H1 (cell line): ENCODE measurements at regions not wholly inside any gene's neighbourhood (a gene's known extent, or its start where the extent isn't known, plus 50 kb on each side); places are given as distances from the start of the nearest gene placed in this dataset.
A peak's percentile ranks its signal among the peaks of the same experiment; 100 is the strongest.

Experiments
- CTCF ChIA-PET: fragments of 300-600 bp; sonication (Branson Sonifier 250); formaldehyde crosslinking; loops from one replicate; lab custom pipeline; 2021; ENCODE audit not compliant: partially characterized antibody; lab: Charles Lee
- POLR2A ChIA-PET: fragments of 300-600 bp; sonication (Branson Sonifier 250); formaldehyde crosslinking; loops from one replicate; lab custom pipeline; 2021; ENCODE audit warnings: inconsistent platforms; ENCODE audit not compliant: partially characterized antibody; lab: Charles Lee
- DNase-seq, 2 experiments: peaks; one replicate each; pipeline versions ENCODE4 v3.0.0 to v3.0.0-alpha.2; 2010 to 2022; ENCODE audit warnings: low spot score in 2 of 2, low read depth in 1 of 2, mixed read lengths in 1 of 2
- FAIRE-seq: peaks from 2 replicates; lab custom pipeline; 2011; peaks lifted over from hg19 to GRCh38; lab: Jason Lieb, UNC
- H2AFZ ChIP-seq: 2 replicates; pipeline ENCODE4 v1.8.1; 2012; ENCODE audit warnings: low read length, inconsistent platforms
- H2AK5ac ChIP-seq: 2 replicates; pipeline ENCODE4 v1.6.1; 2013; ENCODE audit warnings: low read depth, low read length
- H2BK120ac ChIP-seq: replicated peaks from 2 replicates; pipeline ENCODE3; 2013; ENCODE audit warnings: low read depth, low read length, inconsistent platforms
- H2BK12ac ChIP-seq: 2 replicates; pipeline ENCODE4 v1.6.1; 2013; ENCODE audit warnings: low read depth, low read length
- H2BK15ac ChIP-seq: 2 replicates; pipeline ENCODE4 v1.6.1; 2013; ENCODE audit warnings: low read length
- H2BK20ac ChIP-seq: 2 replicates; pipeline ENCODE4 v1.6.1; 2013; ENCODE audit warnings: low read length
- H2BK5ac ChIP-seq: 2 replicates; pipeline ENCODE4 v1.6.1; 2013; ENCODE audit warnings: low read depth, low read length
- H3K14ac ChIP-seq: 2 replicates; pipeline ENCODE4 v1.6.1; 2013; ENCODE audit warnings: inconsistent platforms; ENCODE audit not compliant: insufficient read length
- H3K18ac ChIP-seq: 2 replicates; pipeline ENCODE4 v1.6.1; 2013; ENCODE audit warnings: low read length; ENCODE audit errors: extremely low read depth
- H3K23ac ChIP-seq: 2 replicates; pipeline ENCODE4 v1.6.1; 2013; ENCODE audit warnings: inconsistent platforms; ENCODE audit not compliant: insufficient read length
- H3K23me2 ChIP-seq: 2 replicates; pipeline ENCODE4 v1.6.1; 2013; ENCODE audit warnings: low read depth, low read length
- H3K27ac ChIP-seq: 2 replicates; pipeline ENCODE4 v1.6.1; 2011; ENCODE audit warnings: low read depth, low read length, inconsistent platforms
- H3K27me3 ChIP-seq, 4 experiments: replicated peaks in 1 of 4; 1 replicate in 1 of 4; 2 replicates in 3 of 4; pipeline versions ENCODE4 v1.6.1 to v1.8.1; 2011 to 2013; ENCODE audit warnings: low read length in 3 of 4, mild to moderate bottlenecking in 3 of 4, inconsistent platforms in 2 of 4, mixed read lengths in 2 of 4, moderate library complexity in 1 of 4; ENCODE audit not compliant: control insufficient read depth in 3 of 4, insufficient read depth in 3 of 4; ENCODE audit errors: extremely low read depth in 1 of 4
- H3K36me3 ChIP-seq, 4 experiments: 2 replicates each; pipeline versions ENCODE4 v1.6.1 to v1.8.1; 2011 to 2013; ENCODE audit warnings: mild to moderate bottlenecking in 4 of 4, low read length in 3 of 4, moderate library complexity in 2 of 4, control low read depth in 1 of 4, inconsistent platforms in 1 of 4; ENCODE audit not compliant: insufficient read depth in 4 of 4, control insufficient read depth in 2 of 4
- H3K4ac ChIP-seq: replicated peaks from 2 replicates; pipeline ENCODE3; 2013; ENCODE audit warnings: low read length, low read depth, mixed read lengths, inconsistent platforms; ENCODE audit not compliant: insufficient read length
- H3K4me1 ChIP-seq, 4 experiments: replicated peaks in 1 of 4; 1 replicate in 1 of 4; 2 replicates in 3 of 4; pipeline versions ENCODE4 v1.6.1 to v1.8.1; 2011 to 2013; ENCODE audit warnings: low read length in 3 of 4, inconsistent platforms in 2 of 4, mixed read lengths in 1 of 4; ENCODE audit not compliant: insufficient read depth in 4 of 4, control insufficient read depth in 3 of 4
- H3K4me2 ChIP-seq, 2 experiments: 2 replicates each; pipeline versions ENCODE4 v1.6.1 to v1.8.1; 2011 to 2013; ENCODE audit warnings: low read depth in 2 of 2, low read length in 2 of 2, control low read depth in 1 of 2, inconsistent platforms in 1 of 2, mild to moderate bottlenecking in 1 of 2; ENCODE audit not compliant: insufficient read depth in 1 of 2
- H3K4me3 ChIP-seq, 4 experiments: fragments of 200-600, 300-600 bp in 1 of 4; sonication (generic), shearing (Covaris generic), sonication (Bioruptor Twin) in 1 of 4; 2 replicates each; pipeline versions ENCODE4 v1.5.1 to v1.8.1; 2011 to 2016; ENCODE audit warnings: low read length in 4 of 4, low read depth in 3 of 4, control low read depth in 2 of 4, inconsistent platforms in 2 of 4, mild to moderate bottlenecking in 2 of 4, mixed read lengths in 1 of 4, moderate library complexity in 1 of 4; ENCODE audit not compliant: insufficient read depth in 2 of 4; ENCODE audit errors: extremely low read depth in 1 of 4
- H3K56ac ChIP-seq: replicated peaks from 2 replicates; pipeline ENCODE3; 2013; ENCODE audit warnings: low read depth, mild to moderate bottlenecking, mixed read lengths, low read length, inconsistent platforms; ENCODE audit not compliant: insufficient read length
- H3K79me1 ChIP-seq: 2 replicates; pipeline ENCODE4 v1.6.1; 2013; ENCODE audit warnings: low read depth, low read length, control low read depth
- H3K79me2 ChIP-seq, 2 experiments: 2 replicates each; pipeline versions ENCODE4 v1.6.1 to v1.8.1; 2012 to 2013; ENCODE audit warnings: low read length in 2 of 2, mild to moderate bottlenecking in 2 of 2, inconsistent platforms in 1 of 2; ENCODE audit not compliant: insufficient read depth in 2 of 2, control insufficient read depth in 1 of 2
- H3K9ac ChIP-seq, 4 experiments: replicated peaks in 1 of 4; 1 replicate in 1 of 4; 2 replicates in 3 of 4; pipeline versions ENCODE4 v1.6.1 to v1.8.1; 2011 to 2013; ENCODE audit warnings: low read depth in 3 of 4, low read length in 3 of 4, control low read depth in 2 of 4, mild to moderate bottlenecking in 2 of 4, moderate library complexity in 2 of 4, inconsistent platforms in 1 of 4; ENCODE audit errors: extremely low read depth in 1 of 4
- H3K9me3 ChIP-seq, 2 experiments: 2 replicates each; pipeline versions ENCODE4 v1.6.1 to v1.8.1; 2012 to 2013; ENCODE audit warnings: mild to moderate bottlenecking in 2 of 2, moderate library complexity in 2 of 2, control low read depth in 1 of 2, inconsistent platforms in 1 of 2, low read depth in 1 of 2, low read length in 1 of 2, mixed read lengths in 1 of 2; ENCODE audit not compliant: insufficient read depth in 2 of 2
- H4K20me1 ChIP-seq, 2 experiments: replicated peaks in 1 of 2; 2 replicates each; pipeline versions ENCODE3 to v1.8.1; 2011 to 2013; ENCODE audit warnings: inconsistent platforms in 2 of 2, low read length in 2 of 2, mild to moderate bottlenecking in 1 of 2; ENCODE audit not compliant: insufficient read depth in 2 of 2, control insufficient read depth in 1 of 2
- H4K5ac ChIP-seq: 2 replicates; pipeline ENCODE4 v1.6.1; 2013; ENCODE audit warnings: low read length, low read depth, mixed read lengths, inconsistent platforms; ENCODE audit not compliant: insufficient read length
- H4K8ac ChIP-seq: 2 replicates; pipeline ENCODE4 v1.8.0; 2013; ENCODE audit warnings: mild to moderate bottlenecking, moderate library complexity, low read length, inconsistent platforms; ENCODE audit not compliant: insufficient read depth; ENCODE audit errors: extremely low read depth
- H4K91ac ChIP-seq: replicated peaks from 2 replicates; pipeline ENCODE3; 2013; ENCODE audit warnings: low read length, mixed read lengths, inconsistent platforms; ENCODE audit not compliant: insufficient read length
- SIX5 ChIP-seq: IDR thresholded peaks from 2 replicates; pipeline ENCODE4 v1.6.1; 2011; ENCODE audit warnings: mild to moderate bottlenecking, low read depth, low read length
- TEAD4 ChIP-seq: IDR thresholded peaks from 2 replicates; pipeline ENCODE4 v1.6.1; 2012; ENCODE audit warnings: low read depth, low read length, inconsistent platforms, mixed read lengths
- WGBS, 2 experiments: shearing (Covaris generic) in 1 of 2; methylation state at CpG; one replicate each; pipeline versions ENCODE4 v1.1.6 to v1.1.7; 2013 to 2015; ENCODE audit warnings: low lambda C conversion rate in 2 of 2, mixed read lengths in 2 of 2, inconsistent platforms in 1 of 2, low coverage in 1 of 2, missing lambda C conversion rate in 1 of 2; ENCODE audit not compliant: insufficient replicate concordance in 2 of 2, insufficient coverage in 1 of 2, insufficient read length in 1 of 2; ENCODE audit errors: extremely low coverage in 1 of 2, missing lambda C conversion rate in 1 of 2; 5-methylcytosine and 5-hydroxymethylcytosine counted together

DNA sequence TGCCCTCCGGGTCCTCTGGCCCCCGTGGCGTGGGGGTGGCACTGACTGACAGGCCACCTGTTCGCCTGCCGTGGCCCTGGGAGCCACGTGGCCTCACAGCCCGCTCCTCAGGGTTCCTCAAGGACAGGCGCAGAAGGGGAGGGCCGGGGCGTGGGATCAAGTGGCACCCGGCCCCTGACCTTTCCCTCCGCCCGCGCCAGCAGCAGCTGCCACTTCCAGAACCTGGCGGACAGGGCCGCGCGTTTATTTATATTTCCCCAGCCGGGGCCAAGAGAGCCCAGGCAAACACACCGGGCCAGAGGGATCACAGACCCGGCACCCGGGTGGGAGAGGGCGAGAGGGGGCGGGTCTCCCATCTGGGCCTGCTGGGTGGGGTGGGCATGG lies 92.6 kb downstream of the RFLNA start:
- TF ChIP-seq SIX5 (no peak), TEAD4 (no peak)
- Histone ChIP-seq H3K36me3 (peaks cover 2 to 15% (median 6%) of the 10 kb centered on the region in 4 experiments; a peak in 5 of 8 replicates), H3K4me2 (no peak overlapping the region), H3K18ac (no peak overlapping the region; the same call in 1 of the 2 replicates), H4K8ac (peak overlapping the region; percentile 75; the same call in 1 of the 2 replicates), H3K9me3 (no peaks in the 10 kb centered on the region), H3K79me2 (no peaks in the 10 kb centered on the region), H3K14ac (no peak overlapping the region), H3K79me1 (no peaks in the 10 kb centered on the region; the same call in 1 of the 2 replicates), H4K20me1 (peaks cover 13 to 22% of the 10 kb centered on the region in 2 experiments), H2BK120ac (no peak overlapping the region), H3K23me2 (peaks cover 7% of the 10 kb centered on the region; the same call in 1 of the 2 replicates), H2AFZ (no peak overlapping the region), H2BK20ac (no peak overlapping the region), H2BK15ac (no peak overlapping the region), H4K91ac (no peak overlapping the region), H2BK12ac (no peak overlapping the region), H3K4me1 (peaks cover 0 to 15% (median 10%) of the 10 kb centered on the region in 4 experiments; a peak in 5 of 7 replicates), H3K9ac (no peak overlapping the region), H2AK5ac (no peak overlapping the region), H3K23ac (no peak overlapping the region), H3K4me3 (no peak overlapping the region), H3K27me3 (no peaks in the 10 kb centered on the region), H3K4ac (no peak overlapping the region), H3K56ac (no peak overlapping the region), H2BK5ac (no peak overlapping the region), H4K5ac (no peak overlapping the region), H3K27ac (no peak overlapping the region)
- 91% methylated on average over 16 of the region's 24 CpGs; no CpG with 5 or more reads in 1 of the 2 experiments for WGBS, 2 experiments
- no peak for DNase-seq
- no peak for FAIRE-seq
- ChIA-PET POLR2A (interaction anchor here (1.0 to 1.2 kb wide), 2 partner anchors 52 to 61 kb away, joined by 3 to 4 read pairs; no protein-coding TSS in a partner anchor), CTCF (interaction anchor here (0.6 to 7.2 kb wide), 5 partner anchors 8 to 355 kb away, joined by 3 to 60 read pairs (median 10); no protein-coding TSS in a partner anchor)
